ENCODE measurements at regions not wholly inside any gene's neighbourhood (a gene's known extent, or its start where the extent isn't known, plus 50 kb on each side); places are given as distances from the start of the nearest gene placed in this dataset.

GRCh38 chr3:73249047-73249446 is 187.6 kb downstream of the EBLN2 start:
- peaks cover under 1% of the 10 kb centered on the region for H3K27me3 ChIP-seq (ENCODE audit: insufficient read depth, low read length)
- no peaks in the 10 kb centered on the region for H3K4me1 Mint-ChIP-seq (ENCODE audit: low read depth, unreplicated experiment)
- no peak overlapping the region for H2AFZ ChIP-seq (ENCODE audit: low read depth, low read length)
- H4K20me1 ChIP-seq (ENCODE audit: insufficient read depth, low read length): no peaks in the 10 kb centered on the region
- H3K4me3 Mint-ChIP-seq (ENCODE audit: unreplicated experiment): no peak overlapping the region
- TF ChIP-seq CTCF (IDR thresholded peaks at IDR 0.05; ENCODE audit: insufficient read depth, low read depth, low read length) (no peak), EZH2 (IDR thresholded peaks at IDR 0.05; ENCODE audit: insufficient read depth, low read length) (no peak)
- H3K27ac Mint-ChIP-seq (ENCODE audit: unreplicated experiment): no peak overlapping the region
- H3K4me3 ChIP-seq (ENCODE audit: insufficient read depth, low read depth, low read length): no peak overlapping the region
- H3K4me2 ChIP-seq (ENCODE audit: low read length): no peak overlapping the region
- no peaks in the 10 kb centered on the region for H3K9me3 ChIP-seq (ENCODE audit: insufficient read depth, low read depth, low read length)
- no peaks in the 10 kb centered on the region for H3K79me2 ChIP-seq (ENCODE audit: insufficient read depth, low read length)
- H3K36me3 ChIP-seq (ENCODE audit: insufficient read depth, low read length): no peaks in the 10 kb centered on the region
- DNase-seq (ENCODE audit: low read depth): no peak
- no peaks in the 10 kb centered on the region for H3K4me1 ChIP-seq (ENCODE audit: insufficient read depth, low read length)
- no peak overlapping the region for H3K27ac ChIP-seq (ENCODE audit: low read depth, low read length)
- no peaks in the 10 kb centered on the region for H3K9me3 Mint-ChIP-seq (ENCODE audit: unreplicated experiment)
- no peak for FAIRE-seq
- no peaks in the 10 kb centered on the region for H3K27me3 Mint-ChIP-seq (ENCODE audit: low read depth, unreplicated experiment)
- no peaks in the 10 kb centered on the region for H3K36me3 Mint-ChIP-seq (ENCODE audit: low read depth, unreplicated experiment)
- H3K9ac ChIP-seq (ENCODE audit: low read length): no peak overlapping the region

- Mint-ChIP-seq H3K27me3 (ENCODE audit: low read depth, unreplicated experiment) (no peaks in the 10 kb centered on the region), H3K9me3 (ENCODE audit: unreplicated experiment) (no peaks in the 10 kb centered on the region), H3K36me3 (ENCODE audit: low read depth, unreplicated experiment) (no peaks in the 10 kb centered on the region), H3K4me3 (ENCODE audit: unreplicated experiment) (no peak overlapping the region), H3K27ac (ENCODE audit: unreplicated experiment) (no peak overlapping the region), H3K4me1 (ENCODE audit: low read depth, unreplicated experiment) (peaks cover 8% of the 10 kb centered on the region)
- Histone ChIP-seq H2AFZ (ENCODE audit: low read depth, low read length) (no peak overlapping the region), H3K9me3 (ENCODE audit: insufficient read depth, low read depth, low read length) (no peaks in the 10 kb centered on the region), H3K27me3 (ENCODE audit: insufficient read depth, low read length) (peaks cover 4% of the 10 kb centered on the region), H4K20me1 (ENCODE audit: insufficient read depth, low read length) (no peaks in the 10 kb centered on the region), H3K79me2 (ENCODE audit: insufficient read depth, low read length) (no peaks in the 10 kb centered on the region), H3K4me3 (ENCODE audit: insufficient read depth, low read depth, low read length) (no peak overlapping the region), H3K4me1 (ENCODE audit: insufficient read depth, low read length) (no peaks in the 10 kb centered on the region), H3K36me3 (ENCODE audit: insufficient read depth, low read length) (no peaks in the 10 kb centered on the region), H3K27ac (ENCODE audit: low read depth, low read length) (no peak overlapping the region), H3K4me2 (ENCODE audit: low read length) (no peak overlapping the region), H3K9ac (ENCODE audit: low read length) (no peak overlapping the region)
- FAIRE-seq: no peak
- no peak for DNase-seq (ENCODE audit: low read depth)
- no peak for TF ChIP-seq EZH2 (IDR thresholded peaks at IDR 0.05; ENCODE audit: insufficient read depth, low read length)
- no peak for TF ChIP-seq CTCF (IDR thresholded peaks at IDR 0.05; ENCODE audit: insufficient read depth, low read depth, low read length)
Measured at GRCh38 chr3:73254062-73254461, 192.6 kb downstream of the EBLN2 start.

- H3K27ac ChIP-seq (ENCODE audit: low read depth, low read length): no peak overlapping the region
- no peaks in the 10 kb centered on the region for H3K79me2 ChIP-seq (ENCODE audit: insufficient read depth, low read length)
- H3K36me3 Mint-ChIP-seq (ENCODE audit: low read depth, unreplicated experiment): no peaks in the 10 kb centered on the region
- no peak overlapping the region for H2AFZ ChIP-seq (ENCODE audit: low read depth, low read length)
- FAIRE-seq (peak; percentile 32), DNase-seq (ENCODE audit: low read depth) (peak; percentile 93)
- H3K9me3 ChIP-seq (ENCODE audit: insufficient read depth, low read depth, low read length): no peaks in the 10 kb centered on the region
- no peaks in the 10 kb centered on the region for H4K20me1 ChIP-seq (ENCODE audit: insufficient read depth, low read length)
- H3K4me1 Mint-ChIP-seq (ENCODE audit: low read depth, unreplicated experiment): peaks cover 8% of the 10 kb centered on the region
- peaks cover 3% of the 10 kb centered on the region for H3K27me3 Mint-ChIP-seq (ENCODE audit: low read depth, unreplicated experiment)
- TF ChIP-seq EZH2 (IDR thresholded peaks at IDR 0.05; ENCODE audit: insufficient read depth, low read length): no peak
- TF ChIP-seq CTCF (IDR thresholded peaks at IDR 0.05; ENCODE audit: insufficient read depth, low read depth, low read length): no peak
- H3K9me3 Mint-ChIP-seq (ENCODE audit: unreplicated experiment): no peaks in the 10 kb centered on the region
- peak overlapping the region; percentile 30 for H3K27ac Mint-ChIP-seq (ENCODE audit: unreplicated experiment)
- H3K36me3 ChIP-seq (ENCODE audit: insufficient read depth, low read length): no peaks in the 10 kb centered on the region
- H3K4me1 ChIP-seq (ENCODE audit: insufficient read depth, low read length): no peaks in the 10 kb centered on the region
- H3K4me3 ChIP-seq (ENCODE audit: insufficient read depth, low read depth, low read length): no peak overlapping the region
- H3K4me3 Mint-ChIP-seq (ENCODE audit: unreplicated experiment): no peak overlapping the region
- H3K9ac ChIP-seq (ENCODE audit: low read length): no peak overlapping the region
- peaks cover 4% of the 10 kb centered on the region for H3K27me3 ChIP-seq (ENCODE audit: insufficient read depth, low read length)
- no peak overlapping the region for H3K4me2 ChIP-seq (ENCODE audit: low read length)
Measured at GRCh38 chr3:73255609-73256029, 194.2 kb downstream of the EBLN2 start.
